ENCODE measurements at regions not wholly inside any gene's neighbourhood (a gene's known extent, or its start where the extent isn't known, plus 50 kb on each side); places are given as distances from the start of the nearest gene placed in this dataset.

DNA sequence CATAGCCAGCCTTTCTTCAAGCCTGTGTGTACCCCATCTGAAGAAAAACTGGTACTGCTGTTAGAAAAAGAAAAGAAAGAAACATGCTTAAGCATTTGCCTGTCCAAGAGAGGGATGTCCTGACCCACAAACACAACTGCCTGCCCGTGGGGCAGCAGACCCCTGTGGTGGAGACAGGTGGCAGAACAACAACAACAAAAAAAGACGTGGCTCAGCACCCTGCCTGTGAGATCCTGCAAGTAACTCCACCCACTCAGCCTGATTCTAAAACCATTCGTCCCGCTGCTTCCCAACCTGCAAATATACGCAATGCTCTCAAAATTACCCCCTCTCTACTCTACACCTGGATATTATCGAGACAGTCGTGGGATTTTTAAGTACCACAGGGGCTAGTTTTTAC lies 64.9 kb upstream of the ZDHHC17 start:
- no peak overlapping the region for H2AFZ ChIP-seq (ENCODE audit: low read length)
- H3K36me3 ChIP-seq (ENCODE audit: control insufficient read depth, insufficient read depth, low read length), result no peaks in the 10 kb centered on the region
- TF ChIP-seq EZH2 (IDR thresholded peaks at IDR 0.05; ENCODE audit: low read length, missing control alignments), result no peak
- TF ChIP-seq, protein P1, sequence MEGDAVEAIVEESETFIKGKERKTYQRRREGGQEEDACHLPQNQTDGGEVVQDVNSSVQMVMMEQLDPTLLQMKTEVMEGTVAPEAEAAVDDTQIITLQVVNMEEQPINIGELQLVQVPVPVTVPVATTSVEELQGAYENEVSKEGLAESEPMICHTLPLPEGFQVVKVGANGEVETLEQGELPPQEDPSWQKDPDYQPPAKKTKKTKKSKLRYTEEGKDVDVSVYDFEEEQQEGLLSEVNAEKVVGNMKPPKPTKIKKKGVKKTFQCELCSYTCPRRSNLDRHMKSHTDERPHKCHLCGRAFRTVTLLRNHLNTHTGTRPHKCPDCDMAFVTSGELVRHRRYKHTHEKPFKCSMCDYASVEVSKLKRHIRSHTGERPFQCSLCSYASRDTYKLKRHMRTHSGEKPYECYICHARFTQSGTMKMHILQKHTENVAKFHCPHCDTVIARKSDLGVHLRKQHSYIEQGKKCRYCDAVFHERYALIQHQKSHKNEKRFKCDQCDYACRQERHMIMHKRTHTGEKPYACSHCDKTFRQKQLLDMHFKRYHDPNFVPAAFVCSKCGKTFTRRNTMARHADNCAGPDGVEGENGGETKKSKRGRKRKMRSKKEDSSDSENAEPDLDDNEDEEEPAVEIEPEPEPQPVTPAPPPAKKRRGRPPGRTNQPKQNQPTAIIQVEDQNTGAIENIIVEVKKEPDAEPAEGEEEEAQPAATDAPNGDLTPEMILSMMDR (conservative IDR thresholded peaks at IDR 0.05 in 1 of 2, IDR thresholded peaks at IDR 0.05 in 1 of 2; ENCODE audit: low read depth in 1 of 2, low read length in 2 of 2), result no peak
- no peak overlapping the region for H3K4me3 ChIP-seq (replicated peaks in 1 of 4; ENCODE audit: control extremely low read depth in 1 of 4, insufficient read depth in 1 of 4, low read depth in 3 of 4, low read length in 4 of 4)
- no peaks in the 10 kb centered on the region for H3K9me3 ChIP-seq (ENCODE audit: control insufficient read depth, insufficient read depth, low read depth, low read length)
- no peak overlapping the region for H3K27ac ChIP-seq (ENCODE audit: insufficient read depth, low read length)
- no peak overlapping the region for H3K9ac ChIP-seq (ENCODE audit: insufficient read depth, low read length)
- no peaks in the 10 kb centered on the region for H3K4me1 ChIP-seq (ENCODE audit: control insufficient read depth, extremely low read depth, insufficient read depth, low read length)
- H3K27me3 ChIP-seq (ENCODE audit: control insufficient read depth, insufficient read depth, low read length), result no peaks in the 10 kb centered on the region
- no peak overlapping the region for H3K4me2 ChIP-seq (ENCODE audit: extremely low read depth, insufficient read depth, low read length)
- H4K20me1 ChIP-seq (ENCODE audit: control insufficient read depth, extremely low read depth, insufficient read depth, low read length), result no peaks in the 10 kb centered on the region
- DNase-seq (ENCODE audit: low read depth in 2 of 2), result no peak
- no peaks in the 10 kb centered on the region for H3K79me2 ChIP-seq (ENCODE audit: control insufficient read depth, insufficient read depth, low read length)

DNA sequence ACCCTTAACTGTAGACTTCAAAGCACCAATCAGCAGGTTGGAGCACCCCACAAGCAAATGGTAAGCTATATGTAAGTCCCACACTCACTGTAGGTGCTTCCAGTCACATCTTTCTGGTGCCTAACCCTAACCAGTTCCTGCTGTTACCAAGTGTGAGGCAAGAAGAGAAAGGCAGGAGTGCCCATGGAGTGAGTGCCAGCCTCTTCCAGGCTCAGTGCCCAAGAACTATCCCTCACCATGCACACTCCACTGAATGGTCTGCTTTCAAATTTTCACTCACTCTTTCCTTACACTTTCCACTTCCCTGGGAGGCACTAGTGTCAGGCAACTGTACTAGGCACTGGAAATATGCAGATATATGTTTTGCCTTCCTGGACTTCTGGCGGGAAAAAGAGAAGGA lies 62.2 kb upstream of the ZDHHC17 start:
- no peaks in the 10 kb centered on the region for H4K20me1 ChIP-seq (ENCODE audit: control insufficient read depth, extremely low read depth, insufficient read depth, low read length)
- H3K79me2 ChIP-seq (ENCODE audit: control insufficient read depth, insufficient read depth, low read length), result no peaks in the 10 kb centered on the region
- peaks cover 4% of the 10 kb centered on the region for H3K4me1 ChIP-seq (ENCODE audit: control insufficient read depth, extremely low read depth, insufficient read depth, low read length)
- TF ChIP-seq, protein P1 (conservative IDR thresholded peaks at IDR 0.05 in 1 of 2, IDR thresholded peaks at IDR 0.05 in 1 of 2; ENCODE audit: low read depth in 1 of 2, low read length in 2 of 2), result no peak
- TF ChIP-seq EZH2 (IDR thresholded peaks at IDR 0.05; ENCODE audit: low read length, missing control alignments), result no peak
- H3K27me3 ChIP-seq (ENCODE audit: control insufficient read depth, insufficient read depth, low read length), result no peaks in the 10 kb centered on the region
- H3K9me3 ChIP-seq (ENCODE audit: control insufficient read depth, insufficient read depth, low read depth, low read length), result no peaks in the 10 kb centered on the region
- no peaks in the 10 kb centered on the region for H3K36me3 ChIP-seq (ENCODE audit: control insufficient read depth, insufficient read depth, low read length)
- H3K4me2 ChIP-seq (ENCODE audit: extremely low read depth, insufficient read depth, low read length), result no peak overlapping the region
- no peak overlapping the region for H3K4me3 ChIP-seq (replicated peaks in 1 of 4; ENCODE audit: control extremely low read depth in 1 of 4, insufficient read depth in 1 of 4, low read depth in 3 of 4, low read length in 4 of 4)
- no peak for DNase-seq (ENCODE audit: low read depth in 2 of 2)
- no peak overlapping the region for H3K9ac ChIP-seq (ENCODE audit: insufficient read depth, low read length)
- H3K27ac ChIP-seq (ENCODE audit: insufficient read depth, low read length), result no peak overlapping the region
- no peak overlapping the region for H2AFZ ChIP-seq (ENCODE audit: low read length)

DNA sequence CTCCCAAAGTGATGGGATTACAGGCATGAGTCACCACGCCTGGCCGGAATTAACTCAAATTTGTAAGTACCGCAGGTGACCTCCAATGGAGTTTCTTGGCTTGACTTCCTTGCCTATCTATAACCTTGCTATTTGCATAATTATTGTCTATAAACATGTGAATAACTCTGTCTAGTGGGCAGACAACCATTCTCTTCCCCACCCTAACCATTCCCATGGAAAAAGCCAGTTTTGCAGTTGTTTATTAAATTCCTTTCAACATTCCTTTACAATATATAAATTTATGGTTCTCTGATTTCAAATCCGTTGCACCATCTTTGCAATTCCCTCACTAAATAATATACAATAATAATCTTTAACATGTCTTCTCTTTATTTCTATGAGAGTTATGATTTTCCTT lies 61.0 kb upstream of the ZDHHC17 start:
- H3K27me3 ChIP-seq (ENCODE audit: control insufficient read depth, insufficient read depth, low read length), result no peaks in the 10 kb centered on the region
- no peak overlapping the region for H3K27ac ChIP-seq (ENCODE audit: insufficient read depth, low read length)
- H3K9me3 ChIP-seq (ENCODE audit: control insufficient read depth, insufficient read depth, low read depth, low read length), result no peaks in the 10 kb centered on the region
- H3K4me2 ChIP-seq (ENCODE audit: extremely low read depth, insufficient read depth, low read length), result no peak overlapping the region
- TF ChIP-seq EZH2 (IDR thresholded peaks at IDR 0.05; ENCODE audit: low read length, missing control alignments), result no peak
- TF ChIP-seq, protein P1 (conservative IDR thresholded peaks at IDR 0.05 in 1 of 2, IDR thresholded peaks at IDR 0.05 in 1 of 2; ENCODE audit: low read depth in 1 of 2, low read length in 2 of 2), result no peak
- H3K36me3 ChIP-seq (ENCODE audit: control insufficient read depth, insufficient read depth, low read length), result no peaks in the 10 kb centered on the region
- no peak for DNase-seq (ENCODE audit: low read depth in 2 of 2)
- no peak overlapping the region for H3K9ac ChIP-seq (ENCODE audit: insufficient read depth, low read length)
- H4K20me1 ChIP-seq (ENCODE audit: control insufficient read depth, extremely low read depth, insufficient read depth, low read length), result no peaks in the 10 kb centered on the region
- no peaks in the 10 kb centered on the region for H3K79me2 ChIP-seq (ENCODE audit: control insufficient read depth, insufficient read depth, low read length)
- no peak overlapping the region for H2AFZ ChIP-seq (ENCODE audit: low read length)
- H3K4me3 ChIP-seq (replicated peaks in 1 of 4; ENCODE audit: control extremely low read depth in 1 of 4, insufficient read depth in 1 of 4, low read depth in 3 of 4, low read length in 4 of 4), result no peak overlapping the region
- H3K4me1 ChIP-seq (ENCODE audit: control insufficient read depth, extremely low read depth, insufficient read depth, low read length), result peaks cover 7% of the 10 kb centered on the region
